OCI-LY1 (cell line): ENCODE measurements at regions not wholly inside any gene's neighbourhood (a gene's known extent, or its start where the extent isn't known, plus 50 kb on each side); places are given as distances from the start of the nearest gene placed in this dataset.

Experiments
- H2AFZ ChIP-seq: fragments of 200-600 bp; sonication (generic), shearing (Covaris generic); 2 replicates; pipeline ENCODE4 v1.6.0; 2014; ENCODE audit warnings: antibody characterized with exemption, mild to moderate bottlenecking, low read length
- H3F3A ChIP-seq: fragments of 200-600 bp; sonication (generic), shearing (Covaris generic); 2 replicates; pipeline ENCODE4 v1.6.0; 2014; ENCODE audit warnings: mild to moderate bottlenecking, antibody characterized with exemption, low read length, moderate library complexity; ENCODE audit not compliant: insufficient read depth
- H3K27ac ChIP-seq: fragments of 200-600 bp; sonication (generic); 2 replicates; pipeline ENCODE4 v1.5.1; 2014; ENCODE audit warnings: low read length, mixed run types, mild to moderate bottlenecking, low read depth; ENCODE audit not compliant: poor library complexity, severe bottlenecking
- H3K27me3 ChIP-seq: fragments of 200-600 bp; sonication (generic); 2 replicates; pipeline ENCODE4 v1.6.0; 2014; ENCODE audit warnings: antibody characterized with exemption, mild to moderate bottlenecking, low read length, moderate library complexity; ENCODE audit not compliant: insufficient read depth
- H3K36me3 ChIP-seq: fragments of 200-600 bp; sonication (generic); 2 replicates; pipeline ENCODE4 v1.6.1; 2014; ENCODE audit warnings: mild to moderate bottlenecking, antibody characterized with exemption, low read length, moderate library complexity, mixed read lengths; ENCODE audit not compliant: insufficient read depth
- H3K4me1 ChIP-seq: fragments of 200-600 bp; sonication (generic); 2 replicates; pipeline ENCODE4 v1.5.1; 2014; ENCODE audit warnings: mild to moderate bottlenecking, low read length, moderate library complexity; ENCODE audit not compliant: insufficient read depth, severe bottlenecking
- H3K4me2 ChIP-seq: fragments of 200-600 bp; sonication (generic), shearing (Covaris generic); 2 replicates; pipeline ENCODE4 v1.6.1; 2014; ENCODE audit warnings: low read length
- H3K4me3 ChIP-seq: fragments of 200-600 bp; sonication (generic); 2 replicates; pipeline ENCODE4 v1.5.1; 2014; ENCODE audit warnings: low read length, low read depth, mild to moderate bottlenecking, mixed read lengths; ENCODE audit not compliant: poor library complexity, severe bottlenecking
- H3K79me2 ChIP-seq: fragments of 200-600 bp; shearing (Covaris generic); 2 replicates; pipeline ENCODE4 v1.6.1; 2016; ENCODE audit warnings: mixed run types, low read length, mixed read lengths; ENCODE audit not compliant: insufficient read depth
- H3K9ac ChIP-seq: fragments of 200-600 bp; sonication (generic), shearing (Covaris generic); 2 replicates; pipeline ENCODE4 v1.6.1; 2014; ENCODE audit warnings: mild to moderate bottlenecking, low read length, mixed read lengths
- H3K9me2 ChIP-seq: fragments of 200-600 bp; sonication (generic), shearing (Covaris generic); 2 replicates; pipeline ENCODE4 v1.6.1; 2014; ENCODE audit warnings: low read depth, mild to moderate bottlenecking, low read length, mixed read lengths
- H3K9me3 ChIP-seq: fragments of 200-600 bp; shearing (Covaris generic); 2 replicates; pipeline ENCODE4 v1.6.1; 2014; ENCODE audit warnings: low read length, mixed read lengths
- H4K20me1 ChIP-seq: fragments of 200-600 bp; sonication (generic), shearing (Covaris generic); 2 replicates; pipeline ENCODE4 v1.6.0; 2016; ENCODE audit warnings: mild to moderate bottlenecking, low read length; ENCODE audit not compliant: insufficient read depth
- EZH2 ChIP-seq: fragments of 200-600 bp; sonication (generic), shearing (Covaris generic); IDR thresholded peaks from 2 replicates; pipeline ENCODE4 v1.8.0; 2017; ENCODE audit warnings: borderline replicate concordance, mixed run types, mild to moderate bottlenecking, antibody characterized with exemption, low read length, moderate library complexity, mixed read lengths
- TF ChIP-seq, protein P1 (sequence below): fragments of 200-600 bp; sonication (generic), shearing (Covaris generic); IDR thresholded peaks from 2 replicates; pipeline ENCODE4 v1.5.1; 2017; ENCODE audit warnings: mild to moderate bottlenecking, antibody characterized with exemption, low read length, moderate library complexity, mixed read lengths

DNA sequence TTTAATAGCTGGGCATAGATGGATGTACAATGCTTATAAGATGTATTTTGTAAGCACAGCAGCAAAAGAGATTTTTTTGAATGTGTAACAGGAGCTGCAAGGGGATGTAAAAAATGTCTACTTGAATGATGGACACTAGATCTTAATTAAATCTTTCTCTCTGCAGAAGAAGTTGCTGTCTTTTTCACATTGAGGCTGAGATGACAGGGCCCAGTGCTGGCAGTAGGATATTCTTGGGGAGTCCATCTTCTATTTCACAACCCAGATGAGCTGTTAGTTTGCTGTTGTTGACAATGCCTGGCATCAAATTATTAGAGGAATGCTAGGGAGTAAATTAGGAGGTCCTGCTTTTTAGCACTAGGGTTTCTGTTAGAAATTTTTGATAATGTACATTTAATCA is 698.7 kb downstream of the SLITRK5 start:
- no peak overlapping the region for H2AFZ ChIP-seq
- H3K27ac ChIP-seq = no peak overlapping the region
- TF ChIP-seq, protein P1, sequence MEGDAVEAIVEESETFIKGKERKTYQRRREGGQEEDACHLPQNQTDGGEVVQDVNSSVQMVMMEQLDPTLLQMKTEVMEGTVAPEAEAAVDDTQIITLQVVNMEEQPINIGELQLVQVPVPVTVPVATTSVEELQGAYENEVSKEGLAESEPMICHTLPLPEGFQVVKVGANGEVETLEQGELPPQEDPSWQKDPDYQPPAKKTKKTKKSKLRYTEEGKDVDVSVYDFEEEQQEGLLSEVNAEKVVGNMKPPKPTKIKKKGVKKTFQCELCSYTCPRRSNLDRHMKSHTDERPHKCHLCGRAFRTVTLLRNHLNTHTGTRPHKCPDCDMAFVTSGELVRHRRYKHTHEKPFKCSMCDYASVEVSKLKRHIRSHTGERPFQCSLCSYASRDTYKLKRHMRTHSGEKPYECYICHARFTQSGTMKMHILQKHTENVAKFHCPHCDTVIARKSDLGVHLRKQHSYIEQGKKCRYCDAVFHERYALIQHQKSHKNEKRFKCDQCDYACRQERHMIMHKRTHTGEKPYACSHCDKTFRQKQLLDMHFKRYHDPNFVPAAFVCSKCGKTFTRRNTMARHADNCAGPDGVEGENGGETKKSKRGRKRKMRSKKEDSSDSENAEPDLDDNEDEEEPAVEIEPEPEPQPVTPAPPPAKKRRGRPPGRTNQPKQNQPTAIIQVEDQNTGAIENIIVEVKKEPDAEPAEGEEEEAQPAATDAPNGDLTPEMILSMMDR = no peak
- no peak for TF ChIP-seq EZH2
- no peak overlapping the region for H3K4me2 ChIP-seq
- H3K4me1 ChIP-seq = no peaks in the 10 kb centered on the region
- no peaks in the 10 kb centered on the region for H3K36me3 ChIP-seq
- no peaks in the 10 kb centered on the region; the same call in 1 of the 2 replicates for H4K20me1 ChIP-seq
- no peaks in the 10 kb centered on the region for H3F3A ChIP-seq
- H3K9me2 ChIP-seq = no peaks in the 10 kb centered on the region
- H3K27me3 ChIP-seq = no peaks in the 10 kb centered on the region
- no peak overlapping the region for H3K4me3 ChIP-seq
- H3K79me2 ChIP-seq = no peaks in the 10 kb centered on the region
- no peak overlapping the region for H3K9ac ChIP-seq
- no peaks in the 10 kb centered on the region for H3K9me3 ChIP-seq

DNA sequence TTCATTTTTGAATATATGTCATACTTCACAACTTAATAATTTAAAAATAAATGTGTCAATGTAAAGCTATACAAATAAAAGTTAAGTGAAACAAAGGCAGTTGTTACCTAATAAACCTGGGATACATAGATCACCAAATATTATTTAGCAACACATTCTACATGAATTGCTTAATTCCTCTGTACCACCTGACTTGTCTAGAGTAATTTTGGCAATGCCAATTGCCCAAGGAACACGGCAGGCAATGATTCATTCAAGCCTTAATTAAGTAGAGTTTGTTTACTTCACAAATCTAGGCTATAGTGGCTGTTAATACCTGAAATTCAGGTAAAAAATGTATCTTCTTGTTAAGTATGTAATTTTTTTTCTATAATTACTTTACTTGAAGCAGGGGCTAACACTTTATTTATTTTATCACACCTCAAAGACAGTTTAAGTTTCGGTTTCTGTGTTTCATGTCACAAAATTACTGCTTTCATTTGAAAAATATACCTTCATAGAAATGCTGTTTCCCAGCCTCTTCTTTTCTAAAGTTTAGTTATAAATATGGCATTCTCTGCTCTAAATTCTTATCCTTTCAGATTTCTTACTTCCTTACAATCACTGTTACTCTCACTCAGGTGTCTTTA is 705.7 kb downstream of the SLITRK5 start:
- Histone ChIP-seq H4K20me1 (no peaks in the 10 kb centered on the region), H3F3A (no peaks in the 10 kb centered on the region), H3K36me3 (no peaks in the 10 kb centered on the region), H3K4me3 (no peak overlapping the region), H3K9ac (no peak overlapping the region), H2AFZ (no peak overlapping the region), H3K27ac (no peak overlapping the region), H3K4me2 (no peak overlapping the region), H3K4me1 (no peaks in the 10 kb centered on the region), H3K27me3 (no peaks in the 10 kb centered on the region), H3K79me2 (no peaks in the 10 kb centered on the region), H3K9me2 (no peaks in the 10 kb centered on the region), H3K9me3 (no peaks in the 10 kb centered on the region)
- TF ChIP-seq, protein P1 = no peak
- no peak for TF ChIP-seq EZH2

DNA sequence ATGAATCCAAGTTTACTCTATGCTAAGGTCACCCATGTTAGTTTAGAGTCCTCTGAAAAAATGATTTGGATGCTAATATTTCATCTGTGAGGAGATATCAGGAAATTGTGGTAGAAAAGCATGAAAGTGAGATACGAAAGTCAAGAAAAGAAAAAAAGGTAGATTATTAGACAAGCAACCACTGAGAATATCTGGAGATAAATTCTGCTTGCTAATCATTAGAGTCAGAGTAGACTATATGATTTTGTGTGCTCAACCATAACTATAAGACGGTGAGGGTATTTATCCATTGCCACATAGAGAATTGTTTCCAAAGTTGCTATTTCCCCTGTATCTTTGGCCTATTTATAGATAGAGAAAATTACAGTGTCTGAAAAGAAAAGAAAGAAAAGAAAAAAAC is 706.7 kb downstream of the SLITRK5 start:
- Histone ChIP-seq H3K27ac (no peak overlapping the region), H3K27me3 (no peaks in the 10 kb centered on the region), H3F3A (no peaks in the 10 kb centered on the region), H2AFZ (no peak overlapping the region), H3K4me3 (no peak overlapping the region), H3K36me3 (no peaks in the 10 kb centered on the region), H4K20me1 (no peaks in the 10 kb centered on the region), H3K4me1 (no peaks in the 10 kb centered on the region), H3K9me2 (no peaks in the 10 kb centered on the region), H3K79me2 (no peaks in the 10 kb centered on the region), H3K9ac (no peak overlapping the region), H3K9me3 (no peaks in the 10 kb centered on the region), H3K4me2 (no peak overlapping the region)
- TF ChIP-seq, protein P1 = no peak
- TF ChIP-seq EZH2 = no peak
